ENCODE measurements at regions not wholly inside any gene's neighbourhood (a gene's known extent, or its start where the extent isn't known, plus 50 kb on each side); places are given as distances from the start of the nearest gene placed in this dataset.

GRCh38 chr1:233543338-233544255 lies 70.3 kb upstream of the KCNK1 start:
- Histone ChIP-seq H3K79me2 (ENCODE audit: insufficient read depth, low read length) (no peaks in the 10 kb centered on the region), H2AFZ (ENCODE audit: low read depth, low read length) (no peak overlapping the region), H4K20me1 (ENCODE audit: insufficient read depth, low read length) (no peaks in the 10 kb centered on the region), H3K4me2 (ENCODE audit: insufficient read depth, low read length) (no peak overlapping the region), H3K36me3 (ENCODE audit: insufficient read depth, low read length) (no peaks in the 10 kb centered on the region), H3K4me1 (ENCODE audit: insufficient read depth, low read length) (no peaks in the 10 kb centered on the region), H3K9me3 (ENCODE audit: insufficient read depth, low read length, severe bottlenecking) (no peaks in the 10 kb centered on the region), H3K9ac (ENCODE audit: low read depth, low read length) (no peak overlapping the region), H3K27ac (ENCODE audit: low read length) (no peak overlapping the region), H3K27me3 (ENCODE audit: insufficient read depth, low read length, poor library complexity) (peaks cover 5% of the 10 kb centered on the region), H3K4me3 (ENCODE audit: low read depth in 1 of 2, low read length in 2 of 2) (no peak overlapping the region)
- TF ChIP-seq CTCF (IDR thresholded peaks at IDR 0.05; ENCODE audit: borderline replicate concordance, extremely low read depth, low read length, poor library complexity, severe bottlenecking) (no peak), EZH2 (IDR thresholded peaks at IDR 0.05; ENCODE audit: borderline replicate concordance, low read depth, low read length, severe bottlenecking) (no peak)
- DNase-seq (no peak), ATAC-seq (ENCODE audit: insufficient read depth, low read depth) (no peak)

GRCh38 chr1:233544304-233544703 lies 69.6 kb upstream of the KCNK1 start:
- Histone ChIP-seq H2AFZ (ENCODE audit: low read depth, low read length) (no peak overlapping the region), H3K79me2 (ENCODE audit: insufficient read depth, low read length) (no peaks in the 10 kb centered on the region), H3K27me3 (ENCODE audit: insufficient read depth, low read length, poor library complexity) (peaks cover 5% of the 10 kb centered on the region), H3K4me2 (ENCODE audit: insufficient read depth, low read length) (no peak overlapping the region), H3K27ac (ENCODE audit: low read length) (no peak overlapping the region), H4K20me1 (ENCODE audit: insufficient read depth, low read length) (no peaks in the 10 kb centered on the region), H3K9ac (ENCODE audit: low read depth, low read length) (no peak overlapping the region), H3K36me3 (ENCODE audit: insufficient read depth, low read length) (no peaks in the 10 kb centered on the region), H3K4me3 (ENCODE audit: low read depth in 1 of 2, low read length in 2 of 2) (no peak overlapping the region), H3K4me1 (ENCODE audit: insufficient read depth, low read length) (no peaks in the 10 kb centered on the region), H3K9me3 (ENCODE audit: insufficient read depth, low read length, severe bottlenecking) (no peaks in the 10 kb centered on the region)
- DNase-seq (no peak), ATAC-seq (ENCODE audit: insufficient read depth, low read depth) (no peak)
- TF ChIP-seq EZH2 (IDR thresholded peaks at IDR 0.05; ENCODE audit: borderline replicate concordance, low read depth, low read length, severe bottlenecking) (no peak), CTCF (IDR thresholded peaks at IDR 0.05; ENCODE audit: borderline replicate concordance, extremely low read depth, low read length, poor library complexity, severe bottlenecking) (no peak)

- Histone ChIP-seq H3K4me1 (ENCODE audit: insufficient read depth, low read length) (no peaks in the 10 kb centered on the region), H4K20me1 (ENCODE audit: insufficient read depth, low read length) (no peaks in the 10 kb centered on the region), H3K9ac (ENCODE audit: low read depth, low read length) (no peak overlapping the region), H3K9me3 (ENCODE audit: insufficient read depth, low read length, severe bottlenecking) (no peaks in the 10 kb centered on the region), H3K36me3 (ENCODE audit: insufficient read depth, low read length) (no peaks in the 10 kb centered on the region), H2AFZ (ENCODE audit: low read depth, low read length) (no peak overlapping the region), H3K27me3 (ENCODE audit: insufficient read depth, low read length, poor library complexity) (no peaks in the 10 kb centered on the region), H3K79me2 (ENCODE audit: insufficient read depth, low read length) (no peaks in the 10 kb centered on the region), H3K27ac (ENCODE audit: low read length) (no peak overlapping the region), H3K4me3 (ENCODE audit: low read depth in 1 of 2, low read length in 2 of 2) (no peak overlapping the region), H3K4me2 (ENCODE audit: insufficient read depth, low read length) (no peak overlapping the region)
- no peak for ATAC-seq (ENCODE audit: insufficient read depth, low read depth)
- no peak for DNase-seq
- no peak for TF ChIP-seq CTCF (IDR thresholded peaks at IDR 0.05; ENCODE audit: borderline replicate concordance, extremely low read depth, low read length, poor library complexity, severe bottlenecking)
- no peak for TF ChIP-seq EZH2 (IDR thresholded peaks at IDR 0.05; ENCODE audit: borderline replicate concordance, low read depth, low read length, severe bottlenecking)
Observed at GRCh38 chr1:233547726-233548125, 66.2 kb upstream of the KCNK1 start.
